ENCODE measurements at regions not wholly inside any gene's neighbourhood (a gene's known extent, or its start where the extent isn't known, plus 50 kb on each side); places are given as distances from the start of the nearest gene placed in this dataset.

DNA sequence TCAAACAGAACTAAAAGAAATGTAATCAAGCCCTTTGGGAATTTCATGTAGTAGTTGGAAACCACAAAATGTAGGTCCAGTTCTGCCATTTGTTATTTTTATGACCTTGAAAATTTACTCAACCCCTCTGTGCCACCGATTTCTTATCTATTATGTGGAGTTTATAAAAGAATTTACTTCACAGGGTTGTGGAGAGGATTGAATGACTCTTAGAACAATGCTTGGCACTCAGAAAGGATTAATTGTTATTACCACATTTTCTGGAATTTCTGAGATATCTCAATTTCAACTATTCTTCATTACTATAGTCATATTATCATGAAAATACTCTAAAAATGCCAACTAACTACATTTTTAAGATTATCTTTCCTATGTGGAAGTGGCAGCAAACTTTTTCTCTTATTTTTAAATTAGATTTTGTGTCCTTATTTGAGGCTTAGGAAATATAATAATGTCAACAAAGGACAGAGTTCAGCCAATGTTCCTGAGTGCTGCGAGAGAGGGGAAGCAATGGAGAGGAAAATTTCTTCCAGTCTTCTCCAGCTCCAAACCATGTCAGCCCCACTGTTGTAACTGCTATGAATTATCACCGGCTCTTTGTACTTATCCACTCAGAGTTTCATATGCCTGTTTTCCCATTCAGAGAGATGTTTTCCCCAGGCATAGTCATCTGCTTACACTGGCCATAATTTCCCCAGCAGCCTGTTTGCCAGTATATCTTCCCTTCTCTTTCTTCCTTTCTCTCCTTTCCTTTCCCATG, 525.6 kb downstream of the SPATA31D1 start:
- DNase-seq, result no peak

DNA sequence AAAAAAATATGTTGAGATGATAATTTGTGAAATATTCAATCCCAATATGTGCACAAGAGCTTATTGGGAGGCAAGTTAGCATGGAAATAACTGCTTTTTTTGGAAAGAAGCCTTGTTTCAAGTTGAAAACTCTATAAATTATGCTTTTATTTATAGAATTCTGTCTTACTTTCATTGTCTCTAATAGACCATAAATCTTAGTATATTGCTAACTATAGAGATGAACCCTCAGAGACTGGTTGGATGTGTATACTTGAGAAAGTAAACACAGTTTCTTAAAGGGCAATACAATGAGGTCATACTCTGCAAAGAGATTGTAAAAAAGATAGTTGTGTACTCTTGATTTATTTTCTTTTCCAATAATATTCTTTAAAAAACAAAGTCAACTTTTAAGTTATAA, 530.3 kb downstream of the SPATA31D1 start:
- DNase-seq, result no peak

DNA sequence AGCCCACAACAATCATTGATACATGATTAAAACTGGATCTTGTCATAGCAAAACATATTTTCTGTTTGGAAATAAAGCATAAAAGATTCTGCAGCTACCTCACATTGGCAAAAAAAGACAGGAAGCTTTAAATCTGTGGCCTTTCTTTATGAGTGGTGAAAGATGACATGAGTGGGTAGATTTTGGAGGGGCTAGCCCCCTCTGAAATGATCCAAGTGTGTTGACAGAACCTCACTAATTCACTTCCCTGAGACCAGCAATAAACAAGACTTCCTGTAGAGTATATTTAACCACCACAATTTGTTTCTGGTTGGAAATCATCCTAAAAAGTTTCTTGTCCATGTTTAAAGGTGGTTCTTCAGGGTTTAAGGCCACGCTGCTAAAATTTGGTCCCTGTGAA, 530.8 kb downstream of the SPATA31D1 start:
- no peak for DNase-seq

DNA sequence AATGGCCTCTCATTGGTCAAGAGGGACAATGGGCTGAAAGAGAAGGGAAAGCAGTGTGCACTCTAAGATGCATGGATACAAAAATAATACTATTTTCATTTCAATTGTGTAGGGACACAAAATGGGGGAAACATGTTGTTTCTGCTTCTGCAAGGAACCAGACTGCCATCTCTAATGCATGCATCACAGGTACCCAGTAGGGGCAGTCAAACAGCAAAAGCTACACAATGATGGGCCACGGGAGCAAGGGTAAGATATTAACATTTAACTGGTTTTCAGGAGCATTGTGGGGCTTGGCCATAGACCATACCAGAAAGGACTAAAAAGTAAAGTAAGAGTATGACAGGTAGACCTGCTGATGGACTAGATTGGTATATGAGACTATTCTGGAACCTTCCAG, 535.8 kb downstream of the SPATA31D1 start:
- no peak for DNase-seq

DNA sequence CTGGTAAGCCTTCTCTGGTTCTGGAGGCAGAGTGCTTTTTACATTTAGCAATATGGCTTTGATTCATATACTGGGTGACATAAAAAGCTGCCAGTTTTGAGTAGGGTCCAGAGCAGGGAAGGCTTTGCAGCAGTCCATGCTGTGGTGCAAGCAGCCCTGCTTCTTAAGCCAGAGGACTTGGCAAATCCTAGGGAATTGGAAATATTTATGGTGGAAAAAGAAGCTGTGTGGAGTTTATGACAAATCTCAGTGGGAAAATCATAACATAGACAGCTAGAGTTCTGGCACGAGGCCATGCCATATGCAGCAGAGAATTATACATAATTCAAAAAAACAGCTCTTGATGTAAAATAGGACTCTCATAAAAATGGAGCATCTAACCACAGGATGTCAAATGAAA, 536.4 kb downstream of the RASEF start:
- no peak for DNase-seq

DNA sequence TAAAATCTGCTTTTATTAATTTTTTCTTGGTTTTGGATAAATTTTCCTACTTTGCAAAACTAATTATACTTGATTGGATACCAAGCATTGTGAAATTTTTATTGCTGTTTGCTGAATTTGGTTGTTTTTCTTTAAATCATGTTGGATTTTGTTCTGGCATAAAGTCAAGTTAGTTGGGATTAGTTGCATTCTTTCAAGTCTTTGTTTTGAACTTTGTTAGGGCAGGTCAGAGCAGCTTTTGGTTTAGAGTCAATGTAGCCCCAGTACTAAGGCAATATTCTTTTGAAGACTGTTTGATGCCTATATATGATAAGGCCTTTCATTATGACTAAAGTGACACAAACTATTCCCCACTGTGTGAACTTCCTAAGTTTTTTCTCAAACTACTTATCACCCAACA, 531.1 kb downstream of the RASEF start:
- DNase-seq, result no peak

DNA sequence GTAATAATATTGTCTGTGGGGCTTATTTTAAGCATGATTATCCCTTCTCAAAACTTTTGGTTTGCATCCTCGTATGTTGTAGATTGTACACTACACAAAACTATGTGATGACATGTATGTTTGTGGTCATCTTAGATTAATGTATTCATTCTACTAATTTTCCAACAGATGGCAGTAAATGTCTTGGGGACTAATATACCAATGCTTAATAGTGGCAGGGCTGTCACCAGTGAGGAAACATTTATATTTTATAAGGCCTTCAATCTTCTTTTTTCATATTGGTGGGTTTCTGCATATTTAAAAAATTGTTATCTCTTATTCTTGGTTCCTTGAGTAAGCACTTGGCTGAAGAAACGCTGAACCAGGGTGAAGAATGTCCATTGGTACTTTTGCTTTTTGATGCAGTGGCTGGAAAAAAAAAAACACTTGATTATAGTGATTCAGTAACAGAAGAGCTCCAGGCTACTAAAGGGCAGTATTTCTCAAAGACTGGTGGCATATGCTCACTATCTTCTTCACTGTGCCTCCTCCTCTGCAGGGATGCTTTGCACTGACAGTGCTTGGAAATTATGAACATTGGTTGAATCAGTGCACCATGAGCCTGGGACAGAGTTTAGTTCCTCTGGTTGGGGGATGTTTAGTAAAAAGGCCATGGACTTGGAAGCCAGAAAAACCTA, 530.3 kb downstream of the RASEF start:
- peak; percentile 35 for DNase-seq

DNA sequence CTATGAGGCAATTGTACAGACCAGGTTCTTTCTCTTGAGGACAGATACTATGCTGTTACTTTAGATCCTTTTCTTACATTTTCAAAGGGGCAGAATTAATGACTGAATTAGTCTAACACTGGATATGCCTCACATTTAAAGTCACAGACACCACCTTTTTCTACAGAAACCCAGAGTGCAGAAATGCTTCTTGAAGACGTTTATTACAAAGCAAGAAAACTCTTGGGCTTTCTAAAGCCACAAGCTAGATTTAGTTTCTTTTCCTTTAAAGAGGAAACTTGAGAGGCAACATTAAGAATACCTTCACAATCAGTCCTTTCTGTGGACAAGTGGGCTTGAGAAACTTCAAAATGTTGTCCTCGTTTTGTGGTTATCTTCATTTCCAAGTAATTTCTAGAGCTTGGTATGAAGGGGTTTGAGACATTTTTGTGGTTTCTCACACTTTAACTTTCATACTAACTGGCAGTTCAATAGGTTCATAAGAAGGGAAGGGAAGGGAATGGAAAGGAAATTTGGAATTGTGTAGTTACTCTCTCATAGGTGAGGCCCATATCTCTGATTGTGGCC, 527.4 kb downstream of the RASEF start:
- DNase-seq, result no peak

DNA sequence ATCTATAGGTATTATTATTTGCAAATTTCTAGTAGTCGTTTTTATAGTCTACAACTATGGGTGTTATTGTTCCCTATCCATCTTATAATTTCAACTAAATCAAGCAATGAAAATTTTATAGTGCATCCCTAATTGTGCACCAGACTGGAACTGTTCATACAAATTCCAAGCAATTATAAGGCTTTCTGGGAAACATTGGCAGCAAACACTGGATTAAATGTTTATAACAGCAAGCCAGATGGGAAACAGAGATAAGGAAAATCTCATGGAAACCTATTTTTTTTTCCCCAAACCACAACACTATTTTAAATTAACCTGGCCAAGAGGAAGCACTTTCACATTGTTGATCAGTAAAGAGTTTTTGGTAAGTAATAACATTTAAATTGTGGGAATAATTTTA, 524.3 kb downstream of the RASEF start:
- DNase-seq, result no peak

DNA sequence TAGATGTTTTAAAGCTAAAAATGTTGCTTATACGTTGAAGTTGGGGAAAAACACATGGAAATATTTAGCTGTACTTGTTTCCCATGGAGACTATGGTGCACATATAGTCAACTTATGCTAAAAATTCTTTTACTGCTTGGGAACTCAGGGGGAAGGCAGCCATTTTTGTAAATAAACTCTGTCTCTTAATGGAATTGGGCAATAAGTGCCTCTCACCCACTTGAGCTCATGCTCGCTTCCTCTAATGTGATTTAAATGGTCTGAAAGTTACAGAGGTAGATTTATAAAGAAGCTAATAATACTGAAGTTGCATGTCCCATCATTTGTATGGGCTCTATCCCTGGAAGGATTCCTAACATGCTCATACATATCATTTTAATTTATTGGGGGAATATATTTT, 523.8 kb downstream of the RASEF start:
- no peak for DNase-seq

DNA sequence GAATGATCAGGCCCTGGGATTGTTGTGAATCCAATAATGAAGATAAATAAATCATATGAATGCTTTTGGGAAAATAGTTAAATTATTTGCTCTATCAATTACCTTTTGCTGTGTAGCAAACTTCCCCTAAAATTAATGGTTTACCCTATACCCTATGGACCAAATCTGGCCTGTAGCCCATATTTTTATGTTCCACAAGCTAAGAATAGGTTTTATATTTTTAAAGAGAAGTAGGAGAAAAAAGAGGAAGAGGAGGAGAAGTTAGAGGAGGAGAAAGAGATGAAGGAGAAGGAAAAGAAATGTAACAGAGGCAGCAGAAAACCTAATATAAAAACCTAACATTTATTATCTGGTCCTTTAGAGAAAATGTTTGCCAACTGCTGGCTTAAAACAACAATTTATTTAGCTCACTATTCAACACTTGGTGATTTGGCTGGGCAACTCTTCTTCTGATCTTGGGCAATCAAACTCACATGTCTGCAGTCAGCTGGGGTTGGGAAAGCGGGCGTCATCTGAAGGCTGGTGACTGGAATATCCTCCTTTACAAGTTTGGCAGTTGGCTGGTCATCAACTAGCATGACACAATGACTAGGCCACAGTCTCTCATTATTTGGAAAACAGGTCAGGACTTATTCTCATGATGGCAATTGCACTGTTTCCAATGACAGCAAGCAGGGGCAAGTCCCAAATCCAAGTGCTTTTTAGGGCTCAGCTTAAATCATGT, 522.9 kb downstream of the RASEF start:
- no peak for DNase-seq

DNA sequence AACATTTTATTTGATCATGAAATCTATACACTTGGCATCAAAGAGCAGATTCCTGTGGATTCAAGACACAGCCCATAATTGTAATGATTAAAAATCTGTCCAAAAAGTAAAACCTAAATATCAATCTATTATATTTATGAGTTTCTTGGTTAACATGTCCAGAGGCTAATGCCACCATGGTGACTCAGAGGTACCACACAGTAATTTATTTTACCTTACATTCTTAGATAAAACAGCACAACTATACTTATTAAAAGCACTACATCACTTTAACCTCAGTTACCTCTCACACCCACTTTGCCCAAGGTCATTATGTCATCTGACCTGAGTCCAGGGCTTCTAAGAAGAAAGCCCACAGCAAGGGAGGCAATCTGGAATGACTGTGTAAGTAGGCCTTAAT, 519.2 kb downstream of the RASEF start:
- DNase-seq, result no peak

DNA sequence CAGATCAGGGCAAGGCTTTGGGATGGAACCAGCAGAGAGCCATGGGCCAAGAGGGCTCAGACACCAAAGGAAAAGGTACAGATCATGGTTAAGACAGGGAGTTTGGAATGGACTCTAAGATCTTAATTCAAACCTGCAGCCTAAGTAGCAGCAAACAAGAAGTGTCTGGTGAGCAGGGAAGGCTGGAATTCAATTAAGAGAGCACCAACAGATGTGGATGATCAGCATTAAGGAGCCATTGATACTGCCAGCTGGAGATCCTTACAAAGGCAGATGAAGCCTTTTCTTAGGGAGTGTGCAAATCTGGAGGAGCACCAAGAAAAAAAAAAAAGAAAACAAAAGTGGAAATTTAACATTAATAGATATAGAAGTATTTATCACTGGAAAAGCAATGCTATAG, 516.8 kb downstream of the RASEF start:
- no peak for DNase-seq

DNA sequence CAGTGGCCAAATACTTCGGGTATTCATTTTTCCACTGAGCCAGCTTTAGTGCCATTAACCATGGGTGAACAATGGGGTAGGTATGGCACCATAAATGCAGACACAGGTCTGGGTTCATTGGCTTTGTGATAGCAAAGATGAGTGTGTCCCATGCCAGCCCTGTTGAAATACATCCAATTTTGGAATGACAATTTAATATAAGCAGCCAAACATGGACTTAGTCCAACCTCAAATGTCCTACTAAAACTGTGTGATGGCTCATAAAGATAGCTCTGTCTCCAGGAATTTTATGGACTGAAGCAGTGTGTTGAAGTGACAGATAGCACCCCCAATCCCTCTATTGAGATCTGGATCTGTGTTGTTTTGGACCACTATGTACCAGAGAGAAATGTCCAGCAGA, 514.9 kb downstream of the RASEF start:
- no peak for DNase-seq

DNA sequence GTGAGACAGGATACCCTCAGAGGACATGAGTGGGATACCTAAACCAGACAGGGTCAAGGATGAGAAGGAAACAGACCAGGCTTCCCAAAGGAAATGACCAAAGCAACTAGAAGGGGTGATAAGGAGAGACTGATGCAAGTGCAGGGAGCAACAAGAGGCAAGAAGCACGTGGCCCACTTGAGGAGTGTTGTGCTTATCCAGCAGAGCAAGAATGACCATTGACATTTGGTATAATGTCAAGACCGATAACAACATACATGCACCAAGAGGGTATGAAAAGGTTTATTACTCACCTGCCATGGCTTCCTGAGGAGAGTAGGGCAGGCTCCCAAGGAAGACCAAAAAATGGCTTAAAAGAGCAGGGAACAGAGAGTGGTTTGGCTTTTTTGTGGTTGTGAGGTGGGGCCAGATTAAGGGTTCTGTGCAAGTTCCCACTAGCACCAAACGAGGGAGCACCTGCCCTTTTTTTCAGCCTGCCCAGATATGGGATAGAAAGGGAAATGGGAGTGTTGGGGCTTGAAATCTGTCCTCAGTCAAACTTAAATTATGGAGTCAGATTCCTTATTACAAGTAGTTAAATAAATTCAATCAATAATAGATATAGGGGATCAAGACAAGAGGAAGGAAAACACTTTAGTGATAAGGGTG, 513.6 kb downstream of the RASEF start:
- DNase-seq, result no peak

DNA sequence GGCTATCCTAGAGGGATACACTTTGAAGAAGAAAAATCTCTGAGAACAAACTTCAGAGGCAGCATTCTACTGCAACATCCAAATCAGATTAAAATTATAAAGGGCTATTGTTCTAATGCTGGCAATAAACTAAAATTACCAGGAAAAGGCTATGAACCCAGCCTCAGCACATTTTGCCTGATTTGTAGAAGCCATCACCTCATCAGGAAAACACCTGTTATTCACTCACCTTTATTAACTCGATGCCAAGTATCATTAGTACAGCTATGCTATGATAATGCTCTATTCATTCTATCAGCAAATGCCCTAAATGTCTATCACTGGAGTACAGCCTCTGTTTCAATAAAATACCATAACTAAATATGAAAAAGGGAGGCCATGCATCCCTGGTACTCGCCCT, 510.2 kb downstream of the RASEF start:
- no peak for DNase-seq

DNA sequence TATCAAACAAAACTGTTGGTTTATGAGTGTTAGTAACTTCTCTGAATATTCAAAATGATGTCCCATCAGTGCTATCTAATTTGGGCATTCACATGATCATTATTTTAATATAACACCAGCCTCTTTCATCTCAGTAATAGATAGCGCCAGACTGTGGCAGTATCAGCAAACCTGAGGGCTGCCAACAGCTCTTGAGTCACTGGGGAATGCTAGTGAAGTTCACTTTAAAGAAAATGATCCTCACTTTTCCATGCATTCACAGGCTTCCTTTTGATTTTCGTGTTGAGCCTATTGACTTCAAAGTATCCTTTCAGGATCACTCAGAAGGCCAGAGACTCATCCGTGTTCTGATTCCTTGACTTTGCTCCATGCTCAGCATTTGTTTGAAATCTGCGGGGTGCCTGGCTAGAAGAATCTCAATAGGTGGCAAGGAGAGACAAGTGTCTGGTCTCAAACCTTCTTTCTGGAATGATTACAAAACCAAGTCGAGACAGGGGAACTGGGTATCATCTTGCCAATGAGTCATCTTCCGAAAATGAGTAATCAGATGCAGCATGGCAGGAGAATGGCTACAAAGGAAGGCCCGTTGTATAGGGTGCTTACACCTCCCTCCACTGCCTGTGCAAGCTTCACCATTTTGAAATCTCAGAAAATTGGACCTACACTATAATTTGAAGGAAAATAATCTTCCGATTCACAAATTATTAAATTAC, 509.1 kb downstream of the RASEF start:
- DNase-seq, result no peak

DNA sequence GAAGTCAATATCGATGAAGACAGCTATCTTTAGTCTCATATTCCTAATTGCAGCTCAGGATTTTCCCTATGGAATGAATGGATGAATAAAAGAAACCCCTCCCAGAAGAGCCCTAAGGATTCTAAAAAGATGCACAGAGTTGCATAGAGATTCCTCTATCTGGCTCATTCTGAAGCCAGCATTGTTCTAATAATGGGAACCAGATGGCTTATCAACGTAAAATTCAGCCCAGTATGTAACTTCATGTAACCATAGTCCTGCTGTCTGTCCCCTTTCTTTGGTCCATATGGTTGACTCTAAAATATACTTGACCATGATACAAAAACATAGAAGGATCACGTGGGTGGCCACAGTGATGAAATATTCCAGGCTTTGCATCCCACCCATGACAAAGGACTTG, 508.6 kb downstream of the RASEF start:
- DNase-seq, result no peak

DNA sequence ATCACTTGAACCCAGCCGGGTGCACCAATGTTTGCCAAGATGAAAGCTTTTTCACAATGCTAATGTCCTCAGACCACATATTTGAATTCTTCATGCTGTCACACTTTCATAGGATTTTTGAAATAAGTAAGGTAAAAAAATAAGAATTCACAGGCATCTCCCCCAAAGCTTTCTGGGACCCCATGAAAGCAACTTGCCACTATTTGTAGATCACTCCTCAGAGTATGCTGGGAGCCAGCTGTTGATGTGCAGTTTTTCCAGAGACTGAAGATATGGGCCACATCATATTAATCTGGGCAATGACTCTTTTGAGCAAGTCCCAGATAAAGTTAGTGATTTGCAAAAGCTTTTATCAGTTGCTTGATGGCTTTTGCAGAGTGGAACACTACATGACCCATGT, 507.9 kb downstream of the RASEF start:
- DNase-seq, result no peak

DNA sequence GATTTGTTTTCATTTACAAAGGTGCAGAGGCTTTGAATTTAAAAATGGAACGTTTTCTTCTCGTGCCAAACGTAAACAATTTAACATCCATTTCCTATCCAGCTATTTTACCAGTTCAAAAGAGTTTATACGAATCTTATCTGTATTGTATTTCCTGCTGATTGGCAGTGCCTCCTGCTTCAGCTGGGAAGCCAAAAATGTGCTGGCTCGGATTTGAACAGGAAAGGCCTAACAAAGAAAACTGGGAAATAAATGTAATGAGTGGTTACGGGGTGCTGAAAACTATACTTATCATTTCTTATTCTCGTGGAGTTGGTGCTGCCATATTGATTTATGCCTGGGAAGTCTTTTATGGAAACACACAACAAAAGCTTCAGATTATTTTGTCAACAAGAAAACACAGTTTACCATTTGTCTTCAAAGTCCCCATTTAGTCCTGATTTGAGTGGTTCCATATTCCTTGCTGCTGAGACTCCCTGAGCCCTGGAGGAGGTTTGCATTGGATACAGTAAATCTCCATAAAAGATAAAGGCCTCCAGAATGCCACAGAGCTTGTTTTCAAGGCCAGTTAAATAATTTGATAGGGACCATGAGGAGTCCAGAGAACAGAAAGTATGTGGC, 507.4 kb downstream of the RASEF start:
- DNase-seq, result no peak

DNA sequence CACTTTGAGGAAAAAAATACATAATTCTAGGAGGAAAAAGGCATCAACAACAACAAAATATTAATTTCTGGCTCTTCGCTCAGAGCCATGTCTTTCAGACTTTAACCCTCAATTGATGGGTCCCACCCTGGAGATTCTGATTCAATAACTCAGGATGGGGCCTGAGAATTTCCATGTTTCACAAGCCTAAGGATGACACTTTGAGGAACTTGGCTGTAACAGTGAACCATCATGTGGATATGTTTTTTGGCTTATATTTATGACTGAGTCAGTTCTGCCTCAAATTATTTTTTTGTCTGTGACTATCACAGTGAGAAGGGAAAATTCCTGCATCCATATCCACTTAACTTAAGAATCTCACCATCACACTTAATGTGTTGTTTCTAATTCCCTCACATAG, 504.6 kb downstream of the RASEF start:
- no peak for DNase-seq
